GM12872 (cell line): ENCODE measurements at regions not wholly inside any gene's neighbourhood (a gene's known extent, or its start where the extent isn't known, plus 50 kb on each side); places are given as distances from the start of the nearest gene placed in this dataset.
A peak's percentile ranks its signal among the peaks of the same experiment; 100 is the strongest.

Source experiments
- TF ChIP-seq, protein P1 (sequence below): IDR thresholded peaks from 3 replicates; pipeline ENCODE4 v1.5.1; 2011; ENCODE audit warnings: low read depth, mild to moderate bottlenecking, low read length, moderate library complexity; ENCODE audit not compliant: insufficient read depth

DNA sequence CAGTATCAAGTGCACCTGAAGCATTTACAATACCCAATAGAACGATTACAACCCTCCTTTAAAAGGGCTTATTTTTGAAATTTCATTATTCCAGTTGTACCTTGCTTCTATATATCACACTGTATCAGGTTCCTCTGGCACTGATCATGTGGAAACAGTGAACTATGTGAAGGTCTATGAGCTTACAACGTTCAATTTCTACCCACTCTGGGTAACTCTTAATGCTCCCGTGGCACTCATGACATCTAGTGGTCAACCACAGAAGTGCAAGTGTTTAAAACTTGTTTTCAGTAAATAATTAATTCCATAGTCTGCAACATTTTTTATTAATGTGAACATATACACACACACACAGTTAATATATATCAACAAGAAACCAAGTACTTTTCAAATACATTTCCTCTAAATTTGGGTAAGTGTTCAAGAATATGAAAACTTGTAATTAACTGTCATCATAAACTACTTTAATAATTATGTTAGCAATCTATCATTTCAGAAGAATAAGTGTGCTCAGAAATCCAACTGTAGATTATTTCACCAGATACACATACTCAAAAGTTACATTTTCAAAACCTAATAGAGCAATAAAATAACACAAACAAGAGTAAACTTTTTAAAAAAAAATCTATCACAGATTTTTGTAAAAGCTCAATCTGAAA, 61.0 kb downstream of the MPP7 start:
- TF ChIP-seq, protein P1, sequence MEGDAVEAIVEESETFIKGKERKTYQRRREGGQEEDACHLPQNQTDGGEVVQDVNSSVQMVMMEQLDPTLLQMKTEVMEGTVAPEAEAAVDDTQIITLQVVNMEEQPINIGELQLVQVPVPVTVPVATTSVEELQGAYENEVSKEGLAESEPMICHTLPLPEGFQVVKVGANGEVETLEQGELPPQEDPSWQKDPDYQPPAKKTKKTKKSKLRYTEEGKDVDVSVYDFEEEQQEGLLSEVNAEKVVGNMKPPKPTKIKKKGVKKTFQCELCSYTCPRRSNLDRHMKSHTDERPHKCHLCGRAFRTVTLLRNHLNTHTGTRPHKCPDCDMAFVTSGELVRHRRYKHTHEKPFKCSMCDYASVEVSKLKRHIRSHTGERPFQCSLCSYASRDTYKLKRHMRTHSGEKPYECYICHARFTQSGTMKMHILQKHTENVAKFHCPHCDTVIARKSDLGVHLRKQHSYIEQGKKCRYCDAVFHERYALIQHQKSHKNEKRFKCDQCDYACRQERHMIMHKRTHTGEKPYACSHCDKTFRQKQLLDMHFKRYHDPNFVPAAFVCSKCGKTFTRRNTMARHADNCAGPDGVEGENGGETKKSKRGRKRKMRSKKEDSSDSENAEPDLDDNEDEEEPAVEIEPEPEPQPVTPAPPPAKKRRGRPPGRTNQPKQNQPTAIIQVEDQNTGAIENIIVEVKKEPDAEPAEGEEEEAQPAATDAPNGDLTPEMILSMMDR, result peak; percentile 78

DNA sequence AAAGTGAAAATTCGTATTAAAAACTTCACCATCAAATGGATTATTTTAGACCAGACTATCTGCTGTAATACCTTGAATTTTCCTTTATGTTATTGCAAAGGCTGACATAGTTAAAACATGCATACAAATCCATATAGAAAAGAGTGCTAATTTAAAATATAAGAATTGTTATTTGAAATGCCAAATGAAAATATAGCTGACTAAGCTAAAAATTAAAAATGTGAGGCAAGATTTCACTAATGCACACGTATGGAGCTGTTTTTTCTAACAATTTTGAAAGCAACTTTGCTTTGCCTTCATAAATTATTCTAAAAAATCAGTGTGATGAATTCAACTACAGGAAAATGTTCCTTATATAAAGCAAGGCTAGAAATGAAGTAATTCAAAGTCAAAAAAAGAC, 62.5 kb downstream of the MPP7 start:
- TF ChIP-seq, protein P1, result no peak

- TF ChIP-seq, protein P1, result no peak
Observed at GRCh38 chr10:28236591-28236990, 66.3 kb downstream of the MPP7 start.

- TF ChIP-seq, protein P1, result no peak
Observed at GRCh38 chr10:28220811-28221210, 82.1 kb downstream of the MPP7 start.

- TF ChIP-seq, protein P1, result no peak
Observed at GRCh38 chr10:28219251-28219650, 83.6 kb downstream of the MPP7 start.

- TF ChIP-seq, protein P1, result no peak
Observed at GRCh38 chr10:28217848-28218247, 85.0 kb downstream of the MPP7 start.

GRCh38 chr10:28215930-28216329, 86.9 kb downstream of the MPP7 start:
- TF ChIP-seq, protein P1, result no peak

GRCh38 chr10:28214219-28214618, 88.6 kb downstream of the MPP7 start:
- TF ChIP-seq, protein P1, result no peak
